PC-9 (cell line): ENCODE measurements at regions not wholly inside any gene's neighbourhood (a gene's known extent, or its start where the extent isn't known, plus 50 kb on each side); places are given as distances from the start of the nearest gene placed in this dataset.
"Not testable (repeated sequence)": the region's sequence is repeated elsewhere in the genome, so short reads cannot be mapped to it uniquely, and the experiment has no call there.

Experiments
- BruUV-seq: library from RNA; stranded (reverse); fragments of 400-500 nt; replicated peaks from 2 replicates; lab custom pipeline; 2021; lab: Mats Ljungman, UMichigan
- CTCF ChIA-PET: fragments of 300-600 bp; sonication (Branson Sonifier 250); formaldehyde crosslinking; loops from one replicate; lab custom pipeline; 2022; ENCODE audit warnings: antibody characterized with exemption; lab: Charles Lee
- POLR2A ChIA-PET: fragments of 300-600 bp; sonication (Branson Sonifier 250); formaldehyde crosslinking; loops from one replicate; lab custom pipeline; 2022; ENCODE audit warnings: antibody characterized with exemption; ENCODE audit not compliant: unreplicated experiment; lab: Charles Lee
- DNase-seq, 2 experiments: peaks; one replicate each; pipeline versions ENCODE4 v3.0.0 to v3.0.0-alpha.2; 2015 to 2022; ENCODE audit warnings: mixed read lengths in 1 of 2
- H2AFZ ChIP-seq: fragments of 200-600 bp; sonication (generic); 2 replicates; pipeline ENCODE4 v1.8.1; 2017; ENCODE audit warnings: antibody characterized with exemption
- H3F3A ChIP-seq: fragments of 200-600 bp; sonication (generic); 2 replicates; pipeline ENCODE4 v1.8.1; 2017; ENCODE audit warnings: antibody characterized with exemption, mild to moderate bottlenecking, low read depth; ENCODE audit not compliant: insufficient read depth
- H3K27ac ChIP-seq: fragments of 200-600 bp; sonication (generic); 2 replicates; pipeline ENCODE4 v1.6.1; 2016; ENCODE audit warnings: mixed run types
- H3K27me3 ChIP-seq: fragments of 200-600 bp; sonication (generic); 2 replicates; pipeline ENCODE4 v1.6.1; 2016; ENCODE audit warnings: low read depth, mixed run types; ENCODE audit not compliant: insufficient read depth
- H3K36me3 ChIP-seq: fragments of 200-600 bp; sonication (generic); 2 replicates; pipeline ENCODE4 v1.6.1; 2016; ENCODE audit warnings: low read depth, mixed run types
- H3K4me1 ChIP-seq: fragments of 200-600 bp; sonication (generic); replicated peaks from 2 replicates; pipeline ENCODE4 v1.6.1; 2016; ENCODE audit warnings: mixed run types; ENCODE audit not compliant: insufficient read depth
- H3K4me2 ChIP-seq: fragments of 200-600 bp; sonication (generic); 2 replicates; pipeline ENCODE4 v1.6.1; 2017; ENCODE audit warnings: mixed run types
- H3K4me3 ChIP-seq: fragments of 200-600 bp; sonication (generic); 2 replicates; pipeline ENCODE4 v1.6.1; 2016; ENCODE audit warnings: mixed run types
- H3K79me2 ChIP-seq: fragments of 200-600 bp; sonication (generic); 2 replicates; pipeline ENCODE4 v1.6.1; 2017; ENCODE audit warnings: low read depth, mixed run types
- H3K9me2 ChIP-seq: fragments of 200-600 bp; sonication (generic); 2 replicates; pipeline ENCODE4 v1.8.1; 2017; ENCODE audit warnings: mild to moderate bottlenecking; ENCODE audit not compliant: insufficient read depth
- H3K9me3 ChIP-seq: fragments of 200-600 bp; sonication (generic); 2 replicates; pipeline ENCODE4 v1.8.1; 2016; ENCODE audit warnings: low read depth; ENCODE audit not compliant: insufficient read depth
- H4K20me1 ChIP-seq: fragments of 200-600 bp; sonication (generic); 2 replicates; pipeline ENCODE4 v1.8.1; 2017; ENCODE audit not compliant: insufficient read depth
- EZH2 ChIP-seq: fragments of 200-600 bp; sonication (generic); IDR thresholded peaks from 2 replicates; pipeline ENCODE4 v1.8.0; 2017; ENCODE audit warnings: antibody characterized with exemption, low read depth
- intact Hi-C: fragments of 100-400 bp; cut with micrococcal nuclease; formaldehyde crosslinking; loops from one replicate; pipeline ENCODE4 v1.10.0; 2022; ENCODE audit not compliant: unreplicated experiment
- TF ChIP-seq, protein P1 (sequence below): fragments of 200-600 bp; sonication (generic); conservative IDR thresholded peaks from 2 replicates; pipeline ENCODE4 v1.6.1; 2017; ENCODE audit warnings: mixed run types, antibody characterized with exemption, mild to moderate bottlenecking, moderate library complexity

DNA sequence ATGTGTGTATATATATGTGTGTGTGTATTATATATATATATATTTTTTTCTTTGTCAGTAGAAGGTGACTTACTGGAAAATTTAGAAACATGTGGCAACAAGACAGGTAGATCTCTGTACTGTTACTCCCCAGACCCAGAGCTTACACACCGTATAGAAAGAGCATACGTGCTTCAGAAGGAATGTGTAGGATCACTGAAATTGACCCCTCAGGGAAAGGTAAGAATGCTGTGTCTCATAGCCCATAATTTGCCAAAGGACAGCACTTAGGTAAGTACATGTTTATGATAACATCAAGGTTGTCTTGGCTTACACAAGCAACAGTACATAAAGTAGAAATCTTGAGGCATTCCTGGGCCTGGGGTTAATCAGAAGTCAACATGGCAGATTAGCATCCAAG lies 54.2 kb upstream of the PDE3B start:
- Histone ChIP-seq H3K27ac (no peak overlapping the region), H3K4me2 (no peak overlapping the region), H3K4me3 (no peak overlapping the region), H3K4me1 (0 out of 2 replicates have a peak, but pooled peaks cover 4% of the 10 kb centered on the region), H3K9me2 (no peaks in the 10 kb centered on the region), H3K27me3 (no peaks in the 10 kb centered on the region), H4K20me1 (no peaks in the 10 kb centered on the region), H3K36me3 (no peaks in the 10 kb centered on the region), H2AFZ (no peak overlapping the region), H3K9me3 (no peaks in the 10 kb centered on the region), H3K79me2 (no peaks in the 10 kb centered on the region), H3F3A (no peaks in the 10 kb centered on the region)
- ChIA-PET CTCF (no interaction called here), POLR2A (no interaction called here)
- DNase-seq: no peak
- BruUV-seq: no TSS peak
- TF ChIP-seq EZH2: no peak
- TF ChIP-seq, protein P1, sequence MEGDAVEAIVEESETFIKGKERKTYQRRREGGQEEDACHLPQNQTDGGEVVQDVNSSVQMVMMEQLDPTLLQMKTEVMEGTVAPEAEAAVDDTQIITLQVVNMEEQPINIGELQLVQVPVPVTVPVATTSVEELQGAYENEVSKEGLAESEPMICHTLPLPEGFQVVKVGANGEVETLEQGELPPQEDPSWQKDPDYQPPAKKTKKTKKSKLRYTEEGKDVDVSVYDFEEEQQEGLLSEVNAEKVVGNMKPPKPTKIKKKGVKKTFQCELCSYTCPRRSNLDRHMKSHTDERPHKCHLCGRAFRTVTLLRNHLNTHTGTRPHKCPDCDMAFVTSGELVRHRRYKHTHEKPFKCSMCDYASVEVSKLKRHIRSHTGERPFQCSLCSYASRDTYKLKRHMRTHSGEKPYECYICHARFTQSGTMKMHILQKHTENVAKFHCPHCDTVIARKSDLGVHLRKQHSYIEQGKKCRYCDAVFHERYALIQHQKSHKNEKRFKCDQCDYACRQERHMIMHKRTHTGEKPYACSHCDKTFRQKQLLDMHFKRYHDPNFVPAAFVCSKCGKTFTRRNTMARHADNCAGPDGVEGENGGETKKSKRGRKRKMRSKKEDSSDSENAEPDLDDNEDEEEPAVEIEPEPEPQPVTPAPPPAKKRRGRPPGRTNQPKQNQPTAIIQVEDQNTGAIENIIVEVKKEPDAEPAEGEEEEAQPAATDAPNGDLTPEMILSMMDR: no peak
- intact Hi-C loops: no loop called here

GRCh38 chr11:14591046-14591445 lies 52.6 kb upstream of the PDE3B start:
- intact Hi-C loops, H3K79me2 ChIP-seq, H3K9me3 ChIP-seq, H3K27me3 ChIP-seq, H4K20me1 ChIP-seq, H3K4me1 ChIP-seq, H3F3A ChIP-seq, DNase-seq, CTCF ChIA-PET, POLR2A ChIA-PET, H3K27ac ChIP-seq, H3K36me3 ChIP-seq, H3K4me3 ChIP-seq, H3K4me2 ChIP-seq, H3K9me2 ChIP-seq, BruUV-seq, H2AFZ ChIP-seq: not testable (repeated sequence)

- Histone ChIP-seq H2AFZ (no peak overlapping the region), H3K27me3 (no peaks in the 10 kb centered on the region), H4K20me1 (no peaks in the 10 kb centered on the region), H3K27ac (no peak overlapping the region), H3K4me2 (no peak overlapping the region), H3K4me1 (no peaks in the 10 kb centered on the region), H3K9me2 (no peaks in the 10 kb centered on the region), H3K4me3 (no peak overlapping the region), H3K79me2 (no peaks in the 10 kb centered on the region), H3F3A (no peaks in the 10 kb centered on the region), H3K9me3 (no peaks in the 10 kb centered on the region), H3K36me3 (no peaks in the 10 kb centered on the region)
- intact Hi-C loops: no loop called here
- ChIA-PET CTCF (no interaction called here), POLR2A (no interaction called here)
- no TSS peak for BruUV-seq
- DNase-seq: no peak
- TF ChIP-seq EZH2: no peak
- TF ChIP-seq, protein P1: no peak
Observed at GRCh38 chr11:14593671-14594070, 49.9 kb upstream of the PDE3B start.
